Fibroblast of skin of left quadriceps (primary cell): ENCODE measurements at regions not wholly inside any gene's neighbourhood (a gene's known extent, or its start where the extent isn't known, plus 50 kb on each side); places are given as distances from the start of the nearest gene placed in this dataset.
"Not testable (repeated sequence)": the region's sequence is repeated elsewhere in the genome, so short reads cannot be mapped to it uniquely, and the experiment has no call there.

ENCODE experiments used
- DNase-seq, 2 experiments: peaks; one replicate each; pipeline ENCODE4 v3.0.0-alpha.2; 2013; ENCODE audit warnings: low read depth in 2 of 2

- no peak for DNase-seq
These were observed 343.4 kb downstream of the LRRIQ3 start for GRCh38 chr1:73854527-73854926.

- no peak for DNase-seq
These were observed 355.5 kb downstream of the LRRIQ3 start for GRCh38 chr1:73842436-73842835.

GRCh38 chr1:73839922-73840321 lies 358.1 kb downstream of the LRRIQ3 start:
- no peak for DNase-seq

- DNase-seq: peak; percentile 47 to 49
These were observed 365.4 kb downstream of the LRRIQ3 start for GRCh38 chr1:73832276-73833181.

- not testable (repeated sequence) for DNase-seq
These were observed 370.7 kb downstream of the LRRIQ3 start for GRCh38 chr1:73827283-73827682.

GRCh38 chr1:73824065-73824464 lies 373.9 kb downstream of the LRRIQ3 start:
- DNase-seq: no peak

GRCh38 chr1:73821520-73821919 lies 376.5 kb downstream of the LRRIQ3 start:
- DNase-seq: no peak

- DNase-seq: no peak
These were observed 377.1 kb downstream of the LRRIQ3 start for GRCh38 chr1:73820843-73821242.

GRCh38 chr1:73813716-73814115 lies 384.3 kb downstream of the LRRIQ3 start:
- no peak for DNase-seq

GRCh38 chr1:73813236-73813635 lies 384.7 kb downstream of the LRRIQ3 start:
- DNase-seq: no peak

- no peak for DNase-seq
These were observed 386.2 kb downstream of the LRRIQ3 start for GRCh38 chr1:73811798-73812197.

- no peak for DNase-seq
These were observed 393.0 kb downstream of the LRRIQ3 start for GRCh38 chr1:73804935-73805334.

GRCh38 chr1:73803380-73803779 lies 394.6 kb downstream of the LRRIQ3 start:
- no peak for DNase-seq

- DNase-seq: no peak
These were observed 396.0 kb downstream of the LRRIQ3 start for GRCh38 chr1:73801912-73802429.

GRCh38 chr1:73800376-73800775 lies 397.6 kb downstream of the LRRIQ3 start:
- DNase-seq: peak; percentile 74 to 75

GRCh38 chr1:73789965-73790364 lies 408.0 kb downstream of the LRRIQ3 start:
- no peak for DNase-seq

GRCh38 chr1:73784026-73784425 lies 413.9 kb downstream of the LRRIQ3 start:
- DNase-seq: no peak

GRCh38 chr1:73783352-73783751 lies 414.6 kb downstream of the LRRIQ3 start:
- no peak for DNase-seq

GRCh38 chr1:73782901-73783300 lies 415.1 kb downstream of the LRRIQ3 start:
- peak; percentile 8 to 20 for DNase-seq

- no peak for DNase-seq
These were observed 416.7 kb downstream of the LRRIQ3 start for GRCh38 chr1:73781251-73781650.

- DNase-seq: no peak
These were observed 419.5 kb downstream of the LRRIQ3 start for GRCh38 chr1:73778471-73778870.

- DNase-seq: no peak
These were observed 422.1 kb downstream of the LRRIQ3 start for GRCh38 chr1:73775896-73776295.

- no peak for DNase-seq
These were observed 425.0 kb downstream of the LRRIQ3 start for GRCh38 chr1:73772941-73773340.
